D721Med (cell line): ENCODE measurements at regions not wholly inside any gene's neighbourhood (a gene's known extent, or its start where the extent isn't known, plus 50 kb on each side); places are given as distances from the start of the nearest gene placed in this dataset.
"Not testable (repeated sequence)": the region's sequence is repeated elsewhere in the genome, so short reads cannot be mapped to it uniquely, and the experiment has no call there.

ENCODE experiments used
- DNase-seq: peaks from one replicate; pipeline ENCODE4 v3.0.0; 2011; ENCODE audit warnings: low spot score; ENCODE audit not compliant: insufficient read length
- FAIRE-seq: peaks from 2 replicates; lab custom pipeline; 2011; peaks lifted over from hg19 to GRCh38; lab: Jason Lieb, UNC
- TF ChIP-seq, protein P1 (sequence below): IDR thresholded peaks from 2 replicates; pipeline ENCODE4 v1.5.1; 2012; ENCODE audit warnings: mild to moderate bottlenecking, control low read depth; ENCODE audit not compliant: insufficient read depth; ENCODE audit errors: missing control alignments

- no peak for DNase-seq
- no peak for FAIRE-seq
- TF ChIP-seq, protein P1, sequence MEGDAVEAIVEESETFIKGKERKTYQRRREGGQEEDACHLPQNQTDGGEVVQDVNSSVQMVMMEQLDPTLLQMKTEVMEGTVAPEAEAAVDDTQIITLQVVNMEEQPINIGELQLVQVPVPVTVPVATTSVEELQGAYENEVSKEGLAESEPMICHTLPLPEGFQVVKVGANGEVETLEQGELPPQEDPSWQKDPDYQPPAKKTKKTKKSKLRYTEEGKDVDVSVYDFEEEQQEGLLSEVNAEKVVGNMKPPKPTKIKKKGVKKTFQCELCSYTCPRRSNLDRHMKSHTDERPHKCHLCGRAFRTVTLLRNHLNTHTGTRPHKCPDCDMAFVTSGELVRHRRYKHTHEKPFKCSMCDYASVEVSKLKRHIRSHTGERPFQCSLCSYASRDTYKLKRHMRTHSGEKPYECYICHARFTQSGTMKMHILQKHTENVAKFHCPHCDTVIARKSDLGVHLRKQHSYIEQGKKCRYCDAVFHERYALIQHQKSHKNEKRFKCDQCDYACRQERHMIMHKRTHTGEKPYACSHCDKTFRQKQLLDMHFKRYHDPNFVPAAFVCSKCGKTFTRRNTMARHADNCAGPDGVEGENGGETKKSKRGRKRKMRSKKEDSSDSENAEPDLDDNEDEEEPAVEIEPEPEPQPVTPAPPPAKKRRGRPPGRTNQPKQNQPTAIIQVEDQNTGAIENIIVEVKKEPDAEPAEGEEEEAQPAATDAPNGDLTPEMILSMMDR, result no peak
These were observed 170.3 kb downstream of the MAIP1 start for GRCh38 chr2:200125444-200126284.

GRCh38 chr2:200126285-200126670 is 170.9 kb downstream of the MAIP1 start:
- not testable (repeated sequence) for DNase-seq, FAIRE-seq

- not testable (repeated sequence) for FAIRE-seq, DNase-seq
These were observed 171.3 kb downstream of the MAIP1 start for GRCh38 chr2:200126680-200127079.

- TF ChIP-seq, protein P1, result no peak
- DNase-seq (no peak), FAIRE-seq (no peak)
These were observed 172.5 kb downstream of the MAIP1 start for GRCh38 chr2:200127848-200128247.

DNA sequence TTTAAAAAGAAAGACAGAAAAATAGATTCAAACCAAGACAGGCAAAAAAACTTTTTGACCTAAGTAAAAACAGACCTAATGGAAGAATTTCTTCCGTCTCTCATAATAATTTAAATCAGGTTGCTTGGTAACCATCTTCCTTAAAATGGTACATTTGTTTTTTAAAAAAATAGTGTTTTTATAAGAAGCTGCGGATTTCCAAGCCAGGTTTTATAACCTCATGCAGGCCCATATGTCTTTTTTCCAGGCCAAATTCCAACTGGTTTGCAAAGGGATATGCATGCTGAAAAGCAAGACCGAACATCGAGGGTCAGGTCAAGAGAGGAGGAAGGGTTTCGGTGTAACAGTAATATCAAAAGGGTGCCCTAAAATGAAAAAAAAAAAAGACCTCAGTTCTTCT is 172.9 kb downstream of the MAIP1 start:
- DNase-seq (no peak), FAIRE-seq (no peak)
- TF ChIP-seq, protein P1, result no peak

DNA sequence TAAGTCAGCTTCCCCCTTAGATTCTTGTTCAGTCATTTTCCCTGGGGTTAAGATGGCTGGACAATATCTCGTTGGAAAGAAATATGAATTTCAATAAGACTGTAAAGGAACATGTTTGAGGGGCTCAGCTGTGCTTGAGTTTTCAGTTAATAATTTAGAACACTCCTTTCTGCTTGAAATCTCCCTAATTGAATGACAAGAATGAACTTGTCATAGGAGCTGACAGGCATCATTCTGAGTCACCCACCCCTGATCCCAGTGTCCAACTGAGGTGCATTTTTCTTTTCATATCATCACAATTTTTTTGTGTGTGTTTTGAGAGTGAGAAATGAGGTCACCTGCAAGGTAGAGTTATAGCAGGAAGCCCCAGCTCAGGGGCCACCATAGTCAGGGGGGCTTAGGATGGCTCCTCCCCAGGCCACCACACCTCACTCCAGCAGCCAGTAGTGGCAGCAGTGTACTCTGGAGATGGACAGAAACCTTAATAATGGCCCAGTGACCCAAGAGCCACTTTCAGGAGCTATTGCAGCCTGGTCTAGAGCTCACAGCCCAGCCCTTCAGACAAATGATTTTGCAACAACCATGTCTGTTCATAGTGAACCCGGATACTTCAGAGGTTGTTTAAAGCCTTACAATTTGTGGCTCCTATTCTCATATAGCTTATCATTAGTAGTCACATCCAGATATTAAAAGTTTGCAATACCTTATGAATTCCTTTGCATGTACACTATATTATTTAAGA is 174.5 kb downstream of the MAIP1 start:
- no peak for DNase-seq
- TF ChIP-seq, protein P1, result no peak
- no peak for FAIRE-seq

DNA sequence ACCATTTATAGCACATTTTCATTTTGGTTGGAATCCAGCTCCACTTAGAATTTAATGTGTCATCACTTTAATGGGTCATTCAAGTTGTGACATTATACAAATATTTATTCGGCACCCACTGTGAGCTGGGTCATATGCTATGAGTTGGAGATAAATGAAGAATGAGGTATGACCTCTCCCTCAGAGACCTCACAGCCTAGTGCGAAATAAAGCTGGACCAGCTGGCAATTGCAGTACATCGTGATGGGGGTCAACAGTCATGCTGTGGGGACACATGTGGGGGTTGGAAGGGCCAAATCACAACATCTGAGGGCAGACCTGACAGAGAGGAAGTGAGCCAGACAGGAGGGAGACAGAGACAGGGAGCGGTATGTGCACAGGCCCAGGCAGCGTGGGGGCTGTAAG is 175.4 kb downstream of the MAIP1 start:
- DNase-seq, result no peak
- FAIRE-seq, result no peak
- TF ChIP-seq, protein P1, result no peak

GRCh38 chr2:200131307-200131706 is 175.2 kb upstream of the SPATS2L start:
- TF ChIP-seq, protein P1, result no peak

More at GRCh38 chr2:200131307-200131706, 175.2 kb upstream of the SPATS2L start:
- no peak for DNase-seq
- no peak for FAIRE-seq
